Epidermal melanocyte (primary cell): ENCODE measurements at regions not wholly inside any gene's neighbourhood (a gene's known extent, or its start where the extent isn't known, plus 50 kb on each side); places are given as distances from the start of the nearest gene placed in this dataset.
"Not testable (repeated sequence)": the region's sequence is repeated elsewhere in the genome, so short reads cannot be mapped to it uniquely, and the experiment has no call there.

Experiments used
- DNase-seq: peaks from one replicate; pipeline ENCODE4 v3.0.0; 2011; ENCODE audit warnings: low spot score; ENCODE audit not compliant: insufficient read length

DNA sequence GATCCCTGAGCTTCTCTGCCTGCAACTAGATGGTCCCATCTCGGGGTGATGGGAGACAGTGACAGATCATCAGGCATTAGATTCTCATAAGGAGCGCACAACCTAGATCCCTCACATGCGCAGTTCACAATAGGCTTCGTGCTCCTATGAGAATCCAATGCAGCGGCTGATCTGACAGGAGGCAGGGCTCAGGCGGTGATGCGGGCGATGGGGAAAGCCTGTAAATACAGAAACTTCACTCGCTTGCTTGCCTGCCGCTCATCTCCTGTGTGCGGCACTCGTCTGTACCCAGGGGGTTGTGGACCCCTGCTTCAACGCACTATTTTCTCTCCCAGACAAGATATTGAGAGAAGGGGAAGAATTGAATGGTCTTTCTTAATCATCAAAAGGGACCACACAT is 473.9 kb downstream of the ZNF536 start:
- DNase-seq: no peak

DNA sequence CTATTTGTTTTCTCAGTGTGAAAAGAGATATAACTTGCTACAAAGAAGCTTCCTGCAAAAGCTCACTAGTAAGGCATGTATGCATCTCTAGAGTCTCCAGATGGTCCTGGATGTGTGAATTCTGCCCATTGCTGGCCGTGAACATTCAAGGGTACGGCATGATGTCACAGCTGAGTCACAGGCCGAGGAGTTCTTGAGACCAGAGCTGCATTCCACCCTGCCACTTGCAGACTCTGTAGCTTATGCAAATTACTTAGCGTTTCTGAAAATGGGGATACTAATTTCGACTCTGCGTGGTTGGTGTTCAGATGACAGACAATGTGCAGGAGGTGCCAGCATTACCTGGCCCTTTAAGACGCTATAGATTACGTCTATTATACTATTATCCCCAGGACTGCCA is 470.7 kb downstream of the ZNF536 start:
- DNase-seq: no peak

DNA sequence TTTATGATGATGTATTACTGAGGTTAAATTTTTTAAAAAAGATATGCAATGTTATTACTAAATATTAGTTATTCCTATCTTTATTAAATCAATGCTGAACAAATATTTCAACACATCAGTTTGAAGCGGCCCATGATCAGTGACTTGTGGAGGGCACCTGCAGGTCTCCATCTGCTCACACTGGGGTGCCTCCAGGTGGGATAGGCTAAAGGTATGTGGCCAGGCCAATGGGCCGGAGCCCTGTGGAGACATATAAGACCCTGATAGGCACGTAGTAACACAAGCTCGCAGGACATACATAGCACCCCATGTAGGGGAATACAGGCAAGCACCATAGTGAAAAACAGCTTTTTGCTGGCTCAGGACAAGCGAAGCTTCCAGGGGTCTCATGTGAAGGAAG is 469.8 kb downstream of the ZNF536 start:
- DNase-seq: no peak

DNA sequence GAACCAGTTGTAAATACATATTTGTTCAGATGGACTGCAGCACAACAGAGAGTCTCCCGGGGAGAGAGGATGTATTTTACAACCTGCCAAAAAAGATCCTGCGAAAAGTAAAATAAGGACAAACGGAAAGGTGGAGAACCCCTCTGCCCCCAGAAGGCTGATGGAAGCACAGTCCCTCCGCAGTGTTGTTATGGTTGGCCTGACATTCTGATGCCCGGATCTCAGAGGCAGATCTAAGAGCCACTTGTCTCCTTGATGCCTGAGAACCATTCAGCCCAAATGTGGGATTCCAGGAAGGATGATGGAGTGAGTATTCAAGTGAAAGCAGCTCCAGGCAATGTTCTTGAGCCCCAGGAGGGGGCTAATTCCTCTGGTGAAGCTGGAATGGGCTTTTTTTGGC is 458.7 kb downstream of the ZNF536 start:
- DNase-seq: no peak

DNA sequence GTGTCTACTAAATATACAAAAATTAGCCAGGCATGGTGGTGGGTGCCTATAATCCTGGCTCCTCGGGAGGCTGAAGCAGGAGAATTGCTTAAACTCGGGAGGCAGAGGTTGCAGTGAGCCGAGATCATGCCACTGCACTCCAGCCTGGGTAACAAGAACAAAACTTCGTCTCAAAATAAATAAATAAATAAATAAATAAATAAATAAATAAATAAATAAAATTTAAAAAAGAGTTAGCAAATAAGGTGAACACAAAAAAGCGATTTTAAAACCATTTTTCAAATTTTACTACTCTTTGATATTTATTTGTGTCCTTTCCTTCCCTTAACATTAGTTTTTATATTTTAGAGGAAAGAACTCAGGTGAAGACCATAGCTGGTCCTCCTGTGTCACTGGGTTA is 453.3 kb downstream of the ZNF536 start:
- not testable (repeated sequence) for DNase-seq

DNA sequence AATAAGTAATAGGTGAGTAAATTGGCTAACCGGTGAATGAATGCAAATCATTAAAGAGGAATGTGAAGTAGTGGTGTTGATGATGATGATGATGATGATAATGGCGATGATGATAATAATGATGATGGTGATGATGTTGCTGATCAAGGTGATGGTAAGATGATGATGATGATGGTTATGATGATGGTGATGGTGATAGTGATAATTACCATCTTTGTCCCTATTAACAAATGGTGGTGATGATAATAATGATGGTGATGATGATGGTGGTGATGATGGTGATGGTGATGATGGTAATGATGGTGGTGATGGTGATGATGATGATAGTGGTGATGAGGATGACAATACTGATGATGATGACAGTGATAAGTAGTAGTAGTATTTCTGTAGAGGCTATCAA is 452.6 kb downstream of the ZNF536 start:
- no peak for DNase-seq

DNA sequence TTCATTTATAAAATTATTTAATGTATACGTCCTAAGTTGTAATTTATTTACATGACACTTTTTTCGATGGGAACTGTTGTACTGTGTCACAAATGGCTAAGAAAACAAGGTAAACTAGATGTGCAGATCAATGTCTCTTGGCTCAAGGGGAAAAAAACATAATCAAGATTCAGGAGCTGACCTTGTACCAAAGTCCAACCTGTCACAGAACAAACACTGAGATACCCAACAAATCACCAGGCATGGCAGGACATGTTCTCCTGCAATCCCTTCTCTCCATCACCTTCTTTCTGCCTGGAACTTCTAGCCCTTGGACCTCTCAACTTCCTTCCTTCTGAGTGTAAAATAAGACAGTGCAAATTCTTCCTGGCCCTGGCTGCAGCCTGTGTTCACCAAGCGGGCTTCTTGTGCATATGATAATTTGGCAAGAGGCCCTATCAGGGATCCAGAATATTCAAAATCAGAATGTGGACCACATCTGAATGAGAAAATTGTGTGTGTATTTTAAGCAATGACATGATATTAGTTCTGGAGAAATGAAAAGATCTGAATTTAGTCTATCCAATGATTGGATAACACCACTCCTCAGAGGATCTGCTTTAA is 445.9 kb downstream of the ZNF536 start:
- no peak for DNase-seq

DNA sequence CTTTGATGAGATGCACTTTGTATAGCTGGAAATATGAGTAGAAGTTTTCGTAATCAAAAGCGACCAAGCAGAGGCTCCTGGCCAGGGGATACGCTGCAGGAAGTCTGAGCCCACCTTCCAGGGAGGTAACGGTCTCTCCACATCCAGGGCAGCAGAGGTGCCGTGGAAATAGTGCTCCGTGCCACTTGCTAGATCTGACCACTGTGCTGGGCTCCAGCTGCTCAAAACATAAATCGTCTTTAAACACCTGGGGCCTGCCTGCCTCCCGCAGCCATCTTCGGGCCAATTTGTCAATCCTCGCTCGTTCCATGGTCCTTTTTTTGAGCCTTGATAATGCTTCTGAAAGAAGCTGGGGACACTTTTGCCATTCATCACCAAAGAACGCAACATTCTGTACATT is 445.0 kb downstream of the ZNF536 start:
- no peak for DNase-seq

DNA sequence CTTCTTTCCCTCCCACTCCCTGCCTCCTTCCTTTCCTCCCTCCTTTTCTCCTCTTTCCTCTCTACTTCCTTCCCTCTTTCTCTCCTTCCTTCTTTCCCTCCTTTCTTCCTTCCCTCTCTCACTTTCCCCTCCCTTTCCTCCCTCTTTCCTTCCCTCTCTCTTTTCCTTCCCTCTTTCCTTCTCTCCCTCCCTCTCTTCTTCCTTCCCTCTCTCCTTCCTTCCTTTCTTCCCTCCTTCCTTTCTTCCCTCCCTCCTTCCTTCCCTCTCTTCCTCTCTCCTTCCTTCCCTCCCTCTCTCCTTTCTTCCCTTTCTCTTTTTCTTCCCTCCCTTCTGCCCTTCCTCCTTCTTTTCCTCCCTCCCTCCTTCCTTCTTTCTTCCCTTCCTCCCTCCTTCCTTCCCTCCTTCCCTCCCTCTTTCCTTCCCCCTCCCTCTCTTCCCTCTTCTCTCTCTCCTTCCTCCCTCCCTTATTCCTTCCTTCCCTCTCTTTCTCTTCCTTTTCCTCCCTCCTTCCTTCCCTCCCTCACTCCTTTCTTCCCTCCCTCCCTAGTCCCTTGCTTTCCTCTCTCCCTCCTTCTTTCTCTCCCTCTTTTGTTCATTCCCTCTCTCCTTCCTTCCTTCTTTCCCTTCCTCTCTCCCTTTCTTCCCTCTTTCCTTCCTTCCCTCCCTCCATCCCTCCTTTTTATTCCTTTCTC is 443.9 kb downstream of the ZNF536 start:
- DNase-seq: no peak

DNA sequence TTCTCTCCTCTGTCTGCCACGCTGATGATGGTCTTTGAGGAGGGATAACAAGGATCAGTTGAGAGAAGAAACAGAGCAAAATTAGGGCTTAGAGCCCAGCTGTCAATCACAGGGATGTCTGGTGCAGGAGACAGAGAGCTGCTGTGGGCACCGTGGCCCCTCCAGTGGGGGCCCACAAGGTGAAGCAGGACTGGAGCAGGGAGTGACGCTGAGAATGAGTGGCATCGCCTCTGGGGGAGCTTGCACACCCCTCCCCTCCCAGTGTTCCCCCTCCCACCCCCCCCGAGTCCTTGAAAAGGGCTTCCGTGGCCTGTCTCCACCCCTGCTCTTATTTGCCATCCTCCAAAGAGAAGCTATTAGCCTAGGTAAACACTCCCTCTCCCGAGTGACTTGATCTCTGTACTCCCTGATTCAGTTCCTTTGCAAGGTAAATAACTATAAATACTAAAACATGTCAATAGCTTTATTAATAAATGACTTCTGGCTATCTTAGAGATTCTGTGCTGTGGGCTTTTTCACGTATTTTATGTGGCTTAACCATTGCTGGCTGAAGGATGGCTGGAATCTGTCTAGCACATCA is 440.0 kb downstream of the ZNF536 start:
- no peak for DNase-seq

DNA sequence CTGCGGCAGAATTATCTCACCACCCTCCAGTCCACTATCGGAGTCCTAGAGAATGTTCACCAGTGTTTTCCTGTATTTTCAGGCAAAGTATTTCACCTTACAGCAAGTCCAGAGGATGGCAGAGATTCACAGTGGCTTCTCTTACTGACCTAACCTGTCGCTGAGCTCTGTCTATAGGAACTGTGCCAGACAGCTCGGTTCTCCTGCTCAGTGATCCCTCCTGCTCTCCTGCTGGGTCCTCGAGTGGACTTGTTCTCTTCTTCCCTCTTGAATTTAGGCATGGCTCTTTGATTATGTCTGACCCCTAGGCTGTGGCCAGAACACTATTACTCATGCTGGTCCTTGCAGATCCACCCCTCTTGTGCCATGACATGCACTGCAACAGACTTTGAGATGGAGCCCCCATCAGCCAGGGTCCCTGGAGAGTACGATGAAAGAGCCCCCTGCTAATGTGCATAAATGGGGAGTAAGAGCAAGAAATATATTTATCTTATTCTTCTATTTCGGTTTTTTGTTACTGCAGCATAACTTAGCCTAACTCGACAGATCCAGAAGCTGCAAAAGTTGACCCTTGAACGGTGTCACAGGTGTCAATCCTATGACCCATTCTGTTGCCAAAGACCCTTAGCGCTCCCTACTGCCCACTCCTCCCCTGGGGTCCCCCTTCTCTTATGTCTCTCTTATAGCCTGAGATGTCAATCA is 439.4 kb downstream of the ZNF536 start:
- DNase-seq: no peak

DNA sequence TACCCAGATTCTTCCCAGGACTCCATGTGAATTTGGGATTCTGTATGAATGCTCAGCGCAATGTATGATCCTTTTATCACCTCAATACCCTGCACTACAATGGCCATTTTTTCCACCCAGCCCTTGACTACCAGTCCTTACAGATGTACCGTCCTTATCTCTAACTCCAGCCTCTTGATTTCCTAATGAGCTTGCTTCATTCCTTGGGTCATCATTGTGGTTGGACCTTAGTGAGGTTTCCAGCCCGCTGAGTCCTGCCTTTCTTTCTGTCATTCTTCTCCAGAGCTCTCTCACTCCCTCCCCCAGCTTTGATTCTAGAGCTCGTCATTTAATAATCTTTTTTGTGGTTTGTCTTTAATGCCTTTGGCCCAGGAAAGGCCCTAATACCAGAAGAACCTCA is 438.5 kb downstream of the ZNF536 start:
- no peak for DNase-seq

DNA sequence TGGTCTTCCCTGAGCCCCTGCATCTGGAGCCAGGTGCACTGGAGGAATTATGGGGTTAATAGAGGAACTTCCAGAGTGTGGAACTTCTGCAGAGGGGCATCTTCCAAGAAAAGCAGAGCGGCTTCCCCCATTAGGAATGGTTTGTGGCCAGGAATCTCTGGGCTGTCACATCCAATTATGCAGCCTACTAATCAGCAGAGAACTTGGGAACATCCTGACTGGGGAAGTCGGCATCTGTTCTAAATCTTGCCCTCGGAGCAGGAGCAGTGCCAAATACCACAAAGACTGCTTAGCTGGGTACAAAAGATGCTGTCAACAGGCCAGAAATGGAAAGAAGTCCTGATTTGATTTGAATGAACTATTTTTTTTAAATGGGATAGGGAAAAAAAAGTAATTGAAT is 435.1 kb downstream of the ZNF536 start:
- no peak for DNase-seq

DNA sequence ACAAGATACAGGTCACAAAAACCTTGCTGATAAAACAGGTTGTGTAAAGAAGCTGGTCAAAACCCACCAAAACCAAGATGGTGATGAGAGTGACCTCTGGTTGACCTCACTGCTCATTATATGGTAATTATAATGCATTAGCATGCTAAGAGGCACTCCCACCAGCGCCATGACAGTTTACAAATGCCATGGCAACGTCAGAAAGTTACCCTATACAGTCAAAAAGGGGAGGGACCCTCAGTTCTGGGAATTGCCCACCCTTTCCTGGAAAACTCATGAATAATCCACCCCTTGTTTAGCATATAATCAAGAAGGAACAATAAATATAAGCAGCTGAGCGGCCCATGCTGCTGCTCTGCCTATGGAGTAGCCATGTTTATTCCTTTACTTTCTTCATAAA is 434.1 kb downstream of the ZNF536 start:
- DNase-seq: no peak

DNA sequence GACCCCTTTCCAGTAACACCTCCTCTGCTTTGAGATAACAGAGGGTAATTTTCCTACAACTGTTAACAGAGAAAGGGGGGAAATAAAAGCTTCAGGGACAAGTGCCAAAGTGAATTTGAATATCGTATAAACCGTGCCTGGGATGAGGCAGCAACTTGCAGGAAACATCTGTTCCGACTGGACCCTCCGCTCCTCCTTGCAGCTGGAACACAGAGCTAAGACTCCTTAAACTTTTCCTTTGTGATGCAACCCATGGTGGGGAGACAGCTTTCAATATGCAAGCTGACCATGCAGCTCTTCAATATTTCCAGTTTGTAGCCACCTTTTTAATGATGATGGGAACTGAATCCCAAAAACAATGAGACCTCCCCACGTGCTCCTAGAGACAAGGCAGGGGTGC is 432.6 kb downstream of the ZNF536 start:
- no peak for DNase-seq

DNA sequence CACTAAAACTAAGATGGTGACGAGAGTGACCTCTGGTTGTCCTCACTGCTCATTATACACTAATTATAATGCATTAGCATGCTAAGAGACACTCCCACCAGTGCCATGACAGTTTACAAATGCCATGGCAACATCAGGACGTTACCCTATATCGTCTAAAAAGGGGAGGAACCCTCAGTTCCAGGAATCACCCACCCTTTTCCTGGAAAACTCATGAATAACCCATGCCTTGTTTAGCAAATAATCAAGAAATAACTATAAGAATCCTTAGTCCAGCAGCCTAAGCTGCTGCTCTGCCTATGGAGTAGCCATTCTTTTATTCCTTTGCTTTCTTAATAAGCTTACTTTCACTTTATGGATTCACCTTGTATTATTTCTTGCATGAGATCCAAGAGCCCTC is 432.1 kb downstream of the ZNF536 start:
- DNase-seq: not testable (repeated sequence)

DNA sequence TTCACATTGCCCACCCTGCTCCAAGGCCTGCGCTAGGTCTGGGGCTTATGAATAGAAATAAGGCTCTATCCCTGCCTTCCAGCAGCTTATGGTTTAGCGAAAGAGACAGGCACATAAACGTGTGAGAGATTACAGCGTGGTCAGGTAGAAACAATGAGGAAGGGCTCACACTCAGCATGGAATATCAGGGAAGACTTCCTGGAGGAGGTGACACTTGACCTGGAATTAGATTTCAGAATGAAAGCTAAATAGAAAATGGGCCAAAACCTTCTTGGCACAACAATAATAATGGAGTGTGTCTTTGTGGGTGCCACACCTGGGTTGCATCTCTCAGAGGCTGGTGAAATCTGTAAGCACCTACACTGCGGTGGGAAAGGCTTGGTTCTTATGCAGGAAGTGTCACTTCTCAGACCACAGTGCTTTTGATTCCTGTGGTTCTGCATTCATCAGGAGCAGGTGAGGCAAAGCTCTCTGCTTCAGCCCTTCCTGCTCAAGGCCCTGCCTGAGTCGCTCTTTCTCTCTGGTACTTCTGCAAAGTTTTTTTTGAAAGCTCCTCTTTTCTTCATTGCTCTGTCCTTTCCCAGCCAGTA is 430.3 kb downstream of the ZNF536 start:
- no peak for DNase-seq

DNA sequence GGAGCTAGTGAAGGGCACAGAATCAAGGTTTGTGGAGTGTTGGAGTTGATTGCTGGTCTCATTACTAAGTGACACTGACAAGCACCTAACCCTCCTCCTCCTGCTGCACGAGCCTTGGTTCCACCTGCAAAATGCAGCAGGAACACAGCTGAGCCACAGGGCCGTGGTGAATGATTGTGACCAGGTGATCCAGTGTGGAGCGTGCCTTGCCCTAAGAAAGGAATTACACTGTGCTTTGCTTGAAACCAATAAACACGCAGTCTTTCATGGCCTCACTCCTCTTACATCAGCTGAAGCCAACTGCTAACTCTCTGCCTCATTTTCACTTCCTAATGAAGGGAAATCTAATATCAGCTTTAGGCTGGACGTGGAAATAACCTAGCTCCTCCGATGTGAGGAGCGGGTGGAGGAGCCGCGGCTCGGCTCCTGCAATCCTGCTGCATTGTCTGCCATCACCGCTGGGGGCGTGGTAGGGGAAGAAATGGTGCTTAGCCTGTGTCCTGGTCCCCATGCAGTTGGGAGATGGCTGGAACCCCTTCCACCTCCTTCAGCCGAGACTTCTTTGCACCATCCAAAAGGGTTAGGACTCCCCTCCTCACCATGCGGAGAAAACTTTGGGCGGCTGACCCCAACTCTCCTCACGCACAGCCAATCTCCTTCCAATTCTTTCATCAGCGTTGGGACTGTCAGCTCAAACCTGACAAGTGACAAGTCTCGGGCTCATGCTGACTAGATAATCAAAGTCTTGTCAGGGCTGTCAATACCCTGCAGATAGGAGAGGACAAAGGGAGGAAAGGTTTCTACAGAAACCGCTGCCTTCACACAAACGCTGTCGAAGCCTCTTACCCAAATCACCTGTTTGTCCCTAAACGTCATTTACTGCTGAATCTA is 427.9 kb downstream of the ZNF536 start:
- DNase-seq: peak; percentile 37

DNA sequence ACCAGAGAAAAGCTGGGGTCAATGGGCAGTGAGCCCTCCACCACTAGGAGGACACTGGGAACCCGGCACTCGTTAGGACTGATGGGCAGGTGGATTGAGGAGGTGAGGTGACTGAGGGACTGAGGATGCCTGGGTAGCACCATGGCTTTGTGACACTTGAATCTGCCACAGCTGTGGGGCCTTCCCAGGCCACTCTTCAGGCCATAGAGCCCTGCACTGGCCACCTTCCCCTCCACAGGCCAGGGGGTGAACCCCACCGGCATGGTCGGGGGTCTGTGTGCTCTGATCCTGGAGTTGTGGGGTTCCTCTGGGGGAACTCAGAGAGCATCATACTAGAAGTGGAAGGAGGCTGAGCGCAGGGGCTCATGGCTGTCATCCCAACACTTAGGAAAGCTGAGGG is 423.5 kb downstream of the ZNF536 start:
- DNase-seq: no peak

DNA sequence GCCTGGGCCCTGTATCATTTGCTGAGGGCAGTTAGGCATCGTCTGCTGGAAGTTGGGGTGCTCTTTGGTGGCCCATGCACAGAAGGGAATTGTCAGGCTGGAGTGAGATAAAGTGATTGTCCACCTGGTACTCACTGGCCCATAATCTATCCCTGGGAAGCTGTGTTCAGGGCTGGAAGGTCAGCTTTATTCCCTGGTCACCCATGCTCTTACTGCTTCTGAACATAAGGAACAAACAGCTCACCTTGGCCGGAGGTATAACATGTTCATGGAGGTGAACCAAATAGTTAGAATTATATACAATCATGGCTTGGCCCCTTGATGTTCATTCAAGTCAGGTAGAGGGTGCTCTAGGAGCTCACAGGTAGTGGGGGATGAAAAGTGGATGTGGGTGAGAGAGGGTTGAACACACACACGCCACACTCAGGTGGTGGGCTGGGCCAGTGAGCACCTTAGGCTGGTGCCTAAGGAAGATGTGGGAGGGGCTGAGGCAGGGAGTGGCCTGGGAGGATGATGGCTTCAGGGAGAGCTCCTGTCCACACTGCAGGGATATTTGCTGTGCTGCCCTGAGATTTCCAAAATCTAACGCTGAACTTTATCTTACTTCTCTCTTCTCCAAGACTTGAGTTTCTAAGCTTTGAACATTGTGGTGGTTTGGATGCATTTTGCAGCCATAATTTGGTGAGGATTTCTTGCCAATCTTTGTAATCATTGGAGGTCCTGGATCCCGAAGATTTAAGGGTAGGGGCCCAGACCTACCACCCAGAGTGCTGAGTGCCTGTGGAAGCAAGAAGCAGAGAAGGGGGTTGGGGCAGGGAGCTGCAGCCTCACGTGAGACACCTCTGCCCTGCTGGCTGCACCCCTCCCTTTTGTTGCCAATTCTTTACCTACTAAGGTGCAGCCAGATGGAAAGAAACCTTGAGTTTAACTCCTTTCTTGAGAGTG is 420.6 kb downstream of the ZNF536 start:
- DNase-seq: no peak
